Esophagus (tissue), 2 donors: ENCODE measurements at regions not wholly inside any gene's neighbourhood (a gene's known extent, or its start where the extent isn't known, plus 50 kb on each side); places are given as distances from the start of the nearest gene placed in this dataset.

ENCODE experiments used
- H3K27ac ChIP-seq, 2 donors: one replicate each; pipeline ENCODE4 v1.5.1; 2013; ENCODE audit warnings: low read depth in 2 of 2, mild to moderate bottlenecking in 2 of 2, inconsistent platforms in 1 of 2, low read length in 1 of 2, moderate library complexity in 1 of 2
- H3K27me3 ChIP-seq, 2 donors: one replicate each; pipeline ENCODE4 v1.6.1; 2013; ENCODE audit warnings: low read length in 2 of 2, control low read depth in 1 of 2, mild to moderate bottlenecking in 1 of 2; ENCODE audit not compliant: insufficient read depth in 2 of 2, control insufficient read depth in 1 of 2
- H3K36me3 ChIP-seq, 2 donors: one replicate each; pipeline ENCODE4 v1.6.1; 2013; ENCODE audit warnings: low read length in 1 of 2; ENCODE audit not compliant: control insufficient read depth in 2 of 2, insufficient read depth in 2 of 2
- H3K4me1 ChIP-seq, 2 donors: one replicate each; pipeline ENCODE4 v1.6.1; 2013; ENCODE audit warnings: low read length in 1 of 2; ENCODE audit not compliant: control insufficient read depth in 2 of 2, insufficient read depth in 2 of 2
- H3K4me3 ChIP-seq, 2 donors: one replicate each; pipeline ENCODE4 v1.5.1; 2013; ENCODE audit warnings: low read length in 2 of 2, mild to moderate bottlenecking in 2 of 2, low read depth in 1 of 2, moderate library complexity in 1 of 2
- H3K9me3 ChIP-seq, 2 donors: one replicate each; pipeline ENCODE4 v1.6.1; 2013; ENCODE audit warnings: mild to moderate bottlenecking in 2 of 2, low read depth in 1 of 2, low read length in 1 of 2, moderate library complexity in 1 of 2; ENCODE audit not compliant: control insufficient read depth in 2 of 2, insufficient read depth in 1 of 2
- whole genome bisulfite sequencing, 2 donors: extraction: QIAGEN DNeasy Blood & Tissue Kit; methylation state at CpG; one replicate each; pipeline ENCODE4 v1.1.7; 2013; 5-methylcytosine and 5-hydroxymethylcytosine counted together
- donor health status: healthy with polysubstance abuse.
- donor health status: Bipolar disorder and iron deficiency.

- 93 to 94% methylated on average over 13 of the region's 13 CpGs for WGBS, 2 donors
- H3K27me3 ChIP-seq, result no peaks in the 10 kb centered on the region
- H3K9me3 ChIP-seq, result no peaks in the 10 kb centered on the region
- H3K27ac ChIP-seq, result no peak overlapping the region
- no peaks in the 10 kb centered on the region for H3K36me3 ChIP-seq
- no peak overlapping the region for H3K4me3 ChIP-seq
- no peaks in the 10 kb centered on the region for H3K4me1 ChIP-seq
Measured at GRCh38 chr11:69938206-69938605, 119.0 kb upstream of the FGF3 start.

DNA sequence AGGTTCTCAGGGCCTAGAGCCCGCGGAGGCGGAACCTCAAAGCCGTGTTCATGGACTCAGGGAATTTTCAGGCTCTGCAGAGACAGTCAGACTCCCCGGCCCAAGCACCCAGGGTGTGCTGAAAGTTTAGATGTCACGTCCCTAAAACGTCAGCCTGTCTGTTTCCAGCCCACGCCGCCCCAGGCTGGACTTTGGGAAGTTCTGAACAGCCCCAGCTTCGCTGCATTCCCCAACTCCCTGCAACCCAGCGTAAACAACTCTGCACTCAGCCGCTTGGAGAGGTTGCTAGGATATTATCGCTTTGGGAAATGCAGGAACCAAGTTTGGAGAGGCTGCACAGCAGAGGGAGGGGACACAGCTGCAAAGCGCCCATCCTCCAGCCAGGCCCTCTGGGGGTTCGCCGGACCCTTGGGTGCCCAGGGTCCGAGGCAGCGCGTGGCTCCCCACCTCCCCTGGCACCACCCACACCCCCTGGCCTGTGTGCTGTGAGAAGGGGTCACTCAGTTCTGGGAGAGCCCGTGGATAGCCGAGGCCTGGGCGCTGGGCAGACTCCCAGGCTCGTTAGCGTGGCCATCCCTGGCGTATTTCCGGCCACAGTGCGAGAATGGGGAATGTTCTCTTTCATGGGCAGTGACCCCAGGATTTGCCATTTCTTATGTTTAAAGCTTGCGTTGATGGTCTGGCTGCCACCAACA is 120.5 kb upstream of the FGF3 start:
- H3K36me3 ChIP-seq, result no peaks in the 10 kb centered on the region
- no peaks in the 10 kb centered on the region for H3K9me3 ChIP-seq
- no peak overlapping the region for H3K4me3 ChIP-seq
- peak overlapping the region in 1 of 2 donors; percentile 19 for H3K27ac ChIP-seq
- H3K4me1 ChIP-seq, result no peaks in the 10 kb centered on the region
- H3K27me3 ChIP-seq, result no peaks in the 10 kb centered on the region
- WGBS, 2 donors, result 40 to 41% methylated on average over 28 of the region's 28 CpGs

GRCh38 chr11:69940246-69940610 is 121.0 kb upstream of the FGF3 start:
- H3K27me3 ChIP-seq, result no peaks in the 10 kb centered on the region

DNA sequence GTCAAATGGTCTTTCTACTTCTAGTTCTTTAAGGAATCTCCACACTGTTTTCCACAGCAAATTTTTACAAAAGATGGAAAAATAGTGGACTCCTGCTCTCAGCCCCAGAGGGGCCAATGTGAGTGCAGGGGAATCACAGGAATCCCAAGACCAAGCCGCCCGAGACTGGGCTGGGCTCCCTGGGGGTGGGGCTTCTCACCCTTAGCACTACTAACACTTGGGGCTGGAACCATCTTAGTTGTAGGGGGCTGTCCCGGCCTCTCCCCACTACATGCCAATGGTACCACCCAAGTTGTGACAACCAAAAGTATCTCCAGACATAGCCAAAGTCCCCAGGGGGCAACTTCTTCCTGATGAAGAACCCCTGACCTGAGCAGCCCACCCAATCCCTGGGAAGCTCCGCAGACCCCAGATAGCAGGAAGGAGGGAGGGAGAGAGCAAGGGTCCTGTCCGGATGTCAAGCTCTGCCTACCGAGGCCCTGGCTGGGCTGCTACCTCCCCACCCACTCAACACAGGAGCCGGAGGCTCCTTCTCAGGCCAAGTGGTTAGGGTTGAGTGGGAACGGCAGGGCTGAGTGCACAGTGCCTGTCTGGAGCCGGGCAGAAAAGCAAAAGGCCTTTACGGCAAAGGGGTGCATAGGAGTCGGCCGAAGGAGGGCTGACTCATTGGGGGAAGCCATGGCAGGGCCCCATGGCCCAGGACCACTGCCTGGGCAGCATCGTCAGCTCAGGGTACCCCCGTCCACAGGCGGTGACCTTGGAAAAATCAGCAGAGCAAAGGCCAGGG is 122.5 kb upstream of the FGF3 start:
- H3K27ac ChIP-seq, result no peak overlapping the region
- no peak overlapping the region for H3K4me3 ChIP-seq
- H3K4me1 ChIP-seq, result no peaks in the 10 kb centered on the region
- WGBS, 2 donors, result 82 to 85% methylated on average over 14 to 15 of the region's 15 CpGs
- no peaks in the 10 kb centered on the region for H3K9me3 ChIP-seq
- H3K36me3 ChIP-seq, result no peaks in the 10 kb centered on the region
- no peaks in the 10 kb centered on the region for H3K27me3 ChIP-seq

More at GRCh38 chr11:69940246-69940610, 121.0 kb upstream of the FGF3 start:
- Histone ChIP-seq H3K9me3 (no peaks in the 10 kb centered on the region), H3K4me1 (no peaks in the 10 kb centered on the region), H3K4me3 (no peak overlapping the region), H3K27ac (no peak overlapping the region), H3K36me3 (no peaks in the 10 kb centered on the region)
- WGBS, 2 donors, result 71 to 72% methylated on average over 6 of the region's 6 CpGs

DNA sequence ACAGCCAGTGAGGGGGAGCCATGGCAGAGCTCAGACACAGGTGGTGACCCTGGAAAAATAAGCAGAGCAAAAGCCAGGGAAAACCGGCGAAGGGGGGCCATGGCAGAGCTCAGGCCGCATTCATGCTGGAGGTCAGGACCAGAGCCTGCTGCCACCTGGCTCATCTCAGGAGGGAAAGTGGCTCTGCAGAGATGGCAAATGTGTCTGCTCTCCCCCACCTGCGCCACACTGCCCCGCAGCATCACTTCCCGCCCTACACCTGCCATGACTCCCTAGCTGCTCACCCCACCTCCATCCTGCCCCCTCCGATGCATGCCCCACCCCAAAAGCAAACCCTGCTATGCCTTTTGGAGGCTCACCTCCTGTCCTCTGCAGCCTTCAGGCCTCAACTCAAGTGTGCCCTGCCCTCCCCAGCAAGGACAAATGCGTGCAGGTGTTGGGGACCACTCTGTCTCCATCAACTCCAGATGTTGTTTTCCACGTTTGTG is 123.2 kb upstream of the FGF3 start:
- Histone ChIP-seq H3K27ac (no peak overlapping the region), H3K4me1 (no peaks in the 10 kb centered on the region), H3K9me3 (no peaks in the 10 kb centered on the region), H3K36me3 (no peaks in the 10 kb centered on the region), H3K4me3 (no peak overlapping the region), H3K27me3 (no peaks in the 10 kb centered on the region)
- WGBS, 2 donors, result 82 to 87% methylated on average over 7 to 9 of the region's 9 CpGs

- Histone ChIP-seq H3K27ac (no peak overlapping the region), H3K4me3 (no peak overlapping the region), H3K27me3 (no peaks in the 10 kb centered on the region), H3K4me1 (no peaks in the 10 kb centered on the region), H3K9me3 (no peaks in the 10 kb centered on the region), H3K36me3 (no peaks in the 10 kb centered on the region)
- 72 to 73% methylated on average over 6 of the region's 6 CpGs for WGBS, 2 donors
Measured at GRCh38 chr11:69943066-69943465, 123.8 kb upstream of the FGF3 start.

- H3K27me3 ChIP-seq, result no peaks in the 10 kb centered on the region
- 71 to 81% methylated on average over 9 to 11 of the region's 11 CpGs for WGBS, 2 donors
- H3K9me3 ChIP-seq, result no peaks in the 10 kb centered on the region
- peaks cover 0 to 4% of the 10 kb centered on the region in 2 donors for H3K4me1 ChIP-seq
- H3K4me3 ChIP-seq, result no peak overlapping the region
- no peaks in the 10 kb centered on the region for H3K36me3 ChIP-seq
- no peak overlapping the region for H3K27ac ChIP-seq
Measured at GRCh38 chr11:69943506-69943905, 124.3 kb upstream of the FGF3 start.

GRCh38 chr11:69944146-69944795 is 125.1 kb upstream of the FGF3 start:
- H3K27ac ChIP-seq, result no peak overlapping the region
- WGBS, 2 donors, result 72 to 83% methylated on average over 10 of the region's 10 CpGs

DNA sequence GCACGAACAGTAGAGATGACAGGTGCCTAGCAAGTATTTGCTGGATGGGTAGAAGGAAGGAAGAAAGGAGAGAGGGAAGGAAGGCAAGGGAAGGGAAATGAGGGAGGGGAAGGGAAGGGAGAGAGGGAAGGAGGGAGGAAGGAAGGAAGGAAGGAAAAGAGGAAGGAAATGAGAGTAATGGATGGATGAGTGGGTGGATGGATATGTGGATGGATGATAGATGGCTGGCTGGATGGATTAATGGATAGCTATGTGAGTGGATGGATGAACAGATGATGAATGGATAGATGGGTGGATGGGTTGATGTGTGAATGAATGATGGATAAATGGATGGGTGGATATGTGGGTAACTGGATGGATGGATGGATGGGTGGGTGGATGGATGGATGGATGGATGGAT is 125.9 kb upstream of the FGF3 start:
- H3K4me3 ChIP-seq, result no peak overlapping the region
- WGBS, 2 donors, result 68 to 80% methylated on average over 1 of the region's 1 CpG
- peaks cover 2 to 6% of the 10 kb centered on the region in 2 donors for H3K4me1 ChIP-seq
- no peaks in the 10 kb centered on the region for H3K36me3 ChIP-seq
- H3K9me3 ChIP-seq, result peaks cover 0 to 5% of the 10 kb centered on the region in 2 donors
- H3K27ac ChIP-seq, result no peak overlapping the region
- no peaks in the 10 kb centered on the region for H3K27me3 ChIP-seq

More at GRCh38 chr11:69944146-69944795, 125.1 kb upstream of the FGF3 start:
- Histone ChIP-seq H3K27me3 (no peaks in the 10 kb centered on the region), H3K4me3 (no peak overlapping the region), H3K4me1 (peaks cover 2 to 4% of the 10 kb centered on the region in 2 donors), H3K36me3 (no peaks in the 10 kb centered on the region), H3K9me3 (no peaks in the 10 kb centered on the region)
